SK-N-SH (cell line): ENCODE measurements at regions not wholly inside any gene's neighbourhood (a gene's known extent, or its start where the extent isn't known, plus 50 kb on each side); places are given as distances from the start of the nearest gene placed in this dataset.

Source experiments
- EP300 ChIP-seq, 2 experiments: IDR thresholded peaks; 2 replicates each; pipeline versions ENCODE4 v1.4.0 to v1.6.1; 2012; ENCODE audit warnings: borderline replicate concordance in 1 of 2, low read depth in 1 of 2, low read length in 1 of 2
- FOXJ3 ChIP-seq: sonication (generic); formaldehyde crosslinking; IDR thresholded peaks from 2 replicates; pipeline ENCODE4 v1.5.1; 2020; ENCODE audit warnings: mild to moderate bottlenecking, missing genetic modification reagents
- POLR2AphosphoS5 ChIP-seq: IDR thresholded peaks from 2 replicates; pipeline ENCODE4 v1.6.1; 2012; ENCODE audit warnings: low read depth, low read length
- YY1 ChIP-seq: IDR thresholded peaks from 2 replicates; pipeline ENCODE4 v1.4.0; 2012; ENCODE audit warnings: low read depth, mild to moderate bottlenecking
- TF ChIP-seq, protein P1 (sequence below): fragments of 200-600 bp; sonication (generic); IDR thresholded peaks from 2 replicates; pipeline ENCODE4 v1.6.1; 2017; ENCODE audit warnings: antibody characterized with exemption, mild to moderate bottlenecking, moderate library complexity
- TF ChIP-seq, protein P2 (sequence below): fragments of 150-350 bp; IDR thresholded peaks from 2 replicates; pipeline ENCODE4 v1.6.1; 2016; ENCODE audit warnings: mild to moderate bottlenecking, low read depth, low read length

DNA sequence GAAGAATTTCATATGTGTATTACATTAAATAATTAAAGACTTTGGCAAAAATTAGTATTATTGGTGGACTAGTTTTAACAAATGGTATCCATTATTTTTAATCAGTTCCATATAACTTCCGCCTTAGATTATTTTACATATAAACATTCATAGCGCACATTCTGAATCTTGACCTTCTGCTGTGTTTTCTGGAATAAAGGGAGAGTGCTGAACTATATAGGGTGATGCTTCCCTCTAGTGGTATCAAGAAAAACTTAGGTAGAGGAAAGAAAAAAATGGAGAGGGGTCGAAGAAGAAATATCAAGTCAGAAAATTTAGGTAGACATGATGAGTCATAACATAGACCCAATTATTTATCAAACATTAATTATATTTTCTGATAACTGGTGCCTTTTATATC, 155.6 kb upstream of the PACRGL start:
- no peak for TF ChIP-seq EP300 (IDR thresholded peaks at IDR 0.05; ENCODE audit: borderline replicate concordance in 1 of 2, low read depth in 1 of 2, low read length in 1 of 2)
- TF ChIP-seq, protein P1, sequence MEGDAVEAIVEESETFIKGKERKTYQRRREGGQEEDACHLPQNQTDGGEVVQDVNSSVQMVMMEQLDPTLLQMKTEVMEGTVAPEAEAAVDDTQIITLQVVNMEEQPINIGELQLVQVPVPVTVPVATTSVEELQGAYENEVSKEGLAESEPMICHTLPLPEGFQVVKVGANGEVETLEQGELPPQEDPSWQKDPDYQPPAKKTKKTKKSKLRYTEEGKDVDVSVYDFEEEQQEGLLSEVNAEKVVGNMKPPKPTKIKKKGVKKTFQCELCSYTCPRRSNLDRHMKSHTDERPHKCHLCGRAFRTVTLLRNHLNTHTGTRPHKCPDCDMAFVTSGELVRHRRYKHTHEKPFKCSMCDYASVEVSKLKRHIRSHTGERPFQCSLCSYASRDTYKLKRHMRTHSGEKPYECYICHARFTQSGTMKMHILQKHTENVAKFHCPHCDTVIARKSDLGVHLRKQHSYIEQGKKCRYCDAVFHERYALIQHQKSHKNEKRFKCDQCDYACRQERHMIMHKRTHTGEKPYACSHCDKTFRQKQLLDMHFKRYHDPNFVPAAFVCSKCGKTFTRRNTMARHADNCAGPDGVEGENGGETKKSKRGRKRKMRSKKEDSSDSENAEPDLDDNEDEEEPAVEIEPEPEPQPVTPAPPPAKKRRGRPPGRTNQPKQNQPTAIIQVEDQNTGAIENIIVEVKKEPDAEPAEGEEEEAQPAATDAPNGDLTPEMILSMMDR, result peak; percentile 80
- no peak for TF ChIP-seq POLR2AphosphoS5
- TF ChIP-seq, protein P2, sequence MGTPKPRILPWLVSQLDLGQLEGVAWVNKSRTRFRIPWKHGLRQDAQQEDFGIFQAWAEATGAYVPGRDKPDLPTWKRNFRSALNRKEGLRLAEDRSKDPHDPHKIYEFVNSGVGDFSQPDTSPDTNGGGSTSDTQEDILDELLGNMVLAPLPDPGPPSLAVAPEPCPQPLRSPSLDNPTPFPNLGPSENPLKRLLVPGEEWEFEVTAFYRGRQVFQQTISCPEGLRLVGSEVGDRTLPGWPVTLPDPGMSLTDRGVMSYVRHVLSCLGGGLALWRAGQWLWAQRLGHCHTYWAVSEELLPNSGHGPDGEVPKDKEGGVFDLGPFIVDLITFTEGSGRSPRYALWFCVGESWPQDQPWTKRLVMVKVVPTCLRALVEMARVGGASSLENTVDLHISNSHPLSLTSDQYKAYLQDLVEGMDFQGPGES, result no peak
- TF ChIP-seq YY1, result no peak
- no peak for TF ChIP-seq FOXJ3 (CRISPR knock-in tag)
